PC-3 (cell line): ENCODE measurements at regions not wholly inside any gene's neighbourhood (a gene's known extent, or its start where the extent isn't known, plus 50 kb on each side); places are given as distances from the start of the nearest gene placed in this dataset.
"Not testable (repeated sequence)": the region's sequence is repeated elsewhere in the genome, so short reads cannot be mapped to it uniquely, and the experiment has no call there.

Source experiments
- ATAC-seq: fragments of 200-7000 bp; cut with Tn5 transposase; 2 replicates; pipeline ENCODE4 v1.9.1; 2020; ENCODE audit warnings: mild to moderate bottlenecking, moderate library complexity
- BruUV-seq: library from RNA; stranded (reverse); fragments of 400-500 nt; replicated peaks from 2 replicates; lab custom pipeline; 2021; lab: Mats Ljungman, UMichigan
- CTCF ChIA-PET: fragments of 300-600 bp; sonication (Branson Sonifier 250); formaldehyde crosslinking; loops from one replicate; lab custom pipeline; 2022; ENCODE audit warnings: antibody characterized with exemption; lab: Charles Lee
- POLR2A ChIA-PET: fragments of 300-600 bp; sonication (Branson Sonifier 250); formaldehyde crosslinking; loops from one replicate; lab custom pipeline; 2022; ENCODE audit warnings: antibody characterized with exemption; ENCODE audit not compliant: unreplicated experiment; lab: Charles Lee
- DNase-seq: peaks from one replicate; pipeline ENCODE4 v3.0.0-alpha.2; 2015
- H2AFZ ChIP-seq: fragments of 300-600 bp; sonication (generic); 2 replicates; pipeline ENCODE4 v1.6.0; 2016; ENCODE audit warnings: antibody characterized with exemption, low read length
- H3F3A ChIP-seq: fragments of 300-600 bp; sonication (generic); one replicate; pipeline ENCODE4 v1.6.0; 2017; ENCODE audit warnings: antibody characterized with exemption, low read length, control low read depth, mild to moderate bottlenecking; ENCODE audit not compliant: unreplicated experiment
- H3K27ac ChIP-seq: fragments of 300-600 bp; sonication (generic); 2 replicates; pipeline ENCODE4 v1.5.1; 2016; ENCODE audit warnings: mild to moderate bottlenecking, low read length
- H3K27me3 ChIP-seq: fragments of 300-600 bp; sonication (generic); 2 replicates; pipeline ENCODE4 v1.6.1; 2016; ENCODE audit warnings: low read length, mixed read lengths
- H3K36me3 ChIP-seq: fragments of 300-600 bp; sonication (generic); 2 replicates; pipeline ENCODE4 v1.6.1; 2016; ENCODE audit warnings: low read depth, mixed run types, low read length, mixed read lengths
- H3K4me1 ChIP-seq: fragments of 300-600 bp; sonication (generic); 2 replicates; pipeline ENCODE4 v1.5.1; 2016; ENCODE audit warnings: low read length; ENCODE audit not compliant: insufficient read depth
- H3K4me2 ChIP-seq: fragments of 300-600 bp; sonication (generic); 2 replicates; pipeline ENCODE4 v1.6.0; 2016; ENCODE audit warnings: low read length
- H3K4me3 ChIP-seq: fragments of 300-600 bp; sonication (generic); 2 replicates; pipeline ENCODE4 v1.5.1; 2016; ENCODE audit warnings: mild to moderate bottlenecking, low read length, mixed read lengths
- H3K79me2 ChIP-seq: fragments of 300-600 bp; sonication (generic); 2 replicates; pipeline ENCODE4 v1.6.1; 2017; ENCODE audit warnings: low read length, mixed read lengths
- H3K9ac ChIP-seq: fragments of 300-600 bp; sonication (generic); 2 replicates; pipeline ENCODE4 v1.6.0; 2016; ENCODE audit warnings: mild to moderate bottlenecking, low read length
- H3K9me2 ChIP-seq: fragments of 300-600 bp; sonication (generic); replicated peaks from 2 replicates; pipeline ENCODE4 v1.6.1; 2016; ENCODE audit warnings: mixed run types, low read length, mixed read lengths
- H3K9me3 ChIP-seq: fragments of 300-600 bp; sonication (generic); 2 replicates; pipeline ENCODE4 v1.6.1; 2016; ENCODE audit warnings: low read length, mixed read lengths
- H4K20me1 ChIP-seq: fragments of 300-600 bp; sonication (generic); 2 replicates; pipeline ENCODE4 v1.6.1; 2016; ENCODE audit warnings: low read length, mixed read lengths
- CTCF ChIP-seq: fragments of 300-600 bp; sonication (generic); conservative IDR thresholded peaks from 2 replicates; pipeline ENCODE4 v1.5.1; 2017; ENCODE audit warnings: antibody characterized with exemption, low read depth, mild to moderate bottlenecking, low read length
- EZH2 ChIP-seq: fragments of 300-600 bp; sonication (generic); IDR thresholded peaks from one replicate; pipeline ENCODE4 v1.6.1; 2017; ENCODE audit warnings: antibody characterized with exemption, mild to moderate bottlenecking, low read length; ENCODE audit not compliant: unreplicated experiment
- EZH2phosphoT487 ChIP-seq: fragments of 300-600 bp; sonication (generic); IDR thresholded peaks from 2 replicates; pipeline ENCODE4 v1.6.1; 2018; ENCODE audit warnings: mild to moderate bottlenecking, antibody characterized with exemption, low read length, borderline replicate concordance
- intact Hi-C: fragments of 100-400 bp; cut with micrococcal nuclease; formaldehyde crosslinking; loops from 2 replicates; pipeline ENCODE4 v1.9.0; 2023

- Histone ChIP-seq H4K20me1 (no peaks in the 10 kb centered on the region), H3K4me1 (no peaks in the 10 kb centered on the region), H3K36me3 (no peaks in the 10 kb centered on the region), H3F3A (no peaks in the 10 kb centered on the region), H3K79me2 (no peaks in the 10 kb centered on the region), H2AFZ (no peak overlapping the region), H3K4me2 (no peak overlapping the region), H3K4me3 (no peak overlapping the region), H3K27me3 (no peaks in the 10 kb centered on the region), H3K9ac (no peak overlapping the region), H3K9me3 (no peaks in the 10 kb centered on the region), H3K27ac (no peak overlapping the region), H3K9me2 (no peaks in the 10 kb centered on the region)
- no TSS peak for BruUV-seq
- CTCF ChIA-PET = no interaction called here
- POLR2A ChIA-PET = no interaction called here
- TF ChIP-seq CTCF (no peak), EZH2 (no peak), EZH2phosphoT487 (no peak)
- DNase-seq = no peak
- no peak for ATAC-seq
- intact Hi-C loops = no loop called here
Observed at GRCh38 chr2:142794850-142795249, 82.6 kb upstream of the KYNU start.

GRCh38 chr2:142792328-142792727, 85.1 kb upstream of the KYNU start:
- intact Hi-C loops, H3K9me2 ChIP-seq, H3K4me3 ChIP-seq, H3K4me1 ChIP-seq, H3F3A ChIP-seq, H4K20me1 ChIP-seq, BruUV-seq, H3K79me2 ChIP-seq, H3K9ac ChIP-seq, H3K4me2 ChIP-seq, ATAC-seq, H2AFZ ChIP-seq, H3K36me3 ChIP-seq, H3K27me3 ChIP-seq, DNase-seq, H3K9me3 ChIP-seq, H3K27ac ChIP-seq, POLR2A ChIA-PET, CTCF ChIA-PET: not testable (repeated sequence)

GRCh38 chr2:142791335-142791734, 86.1 kb upstream of the KYNU start:
- Histone ChIP-seq H3K4me2 (no peak overlapping the region), H3K4me3 (no peak overlapping the region), H3K9me3 (no peaks in the 10 kb centered on the region), H3K36me3 (no peaks in the 10 kb centered on the region), H3K9ac (no peak overlapping the region), H4K20me1 (no peaks in the 10 kb centered on the region), H3K79me2 (no peaks in the 10 kb centered on the region), H3F3A (no peaks in the 10 kb centered on the region), H3K9me2 (no peaks in the 10 kb centered on the region), H2AFZ (no peak overlapping the region), H3K27ac (no peak overlapping the region), H3K27me3 (no peaks in the 10 kb centered on the region), H3K4me1 (no peaks in the 10 kb centered on the region)
- no TSS peak for BruUV-seq
- ATAC-seq (no peak), DNase-seq (no peak)
- CTCF ChIA-PET = no interaction called here
- TF ChIP-seq EZH2 = no peak
- intact Hi-C loops = no loop called here
- POLR2A ChIA-PET = interaction anchor here (0.7 kb wide), 1 partner anchor 183 kb away, joined by 5 read pairs; no protein-coding TSS in a partner anchor
